NOMO-1 (cell line): ENCODE measurements at regions not wholly inside any gene's neighbourhood (a gene's known extent, or its start where the extent isn't known, plus 50 kb on each side); places are given as distances from the start of the nearest gene placed in this dataset.
"Not testable (repeated sequence)": the region's sequence is repeated elsewhere in the genome, so short reads cannot be mapped to it uniquely, and the experiment has no call there.

ENCODE experiments used
- DNase-seq, 2 experiments: peaks; one replicate each; lab custom pipeline; 2025; ENCODE audit not compliant: unreplicated experiment in 2 of 2; lab: John Stamatoyannopoulos, UW

- DNase-seq: no peak
Observed at GRCh38 chr13:89402211-89402610, 1731.0 kb downstream of the SLITRK5 start.

GRCh38 chr13:89406096-89406495 lies 1734.9 kb downstream of the SLITRK5 start:
- not testable (repeated sequence) for DNase-seq

GRCh38 chr13:89407357-89407756 lies 1736.2 kb downstream of the SLITRK5 start:
- no peak for DNase-seq

GRCh38 chr13:89432997-89433396 lies 1761.8 kb downstream of the SLITRK5 start:
- DNase-seq: no peak

GRCh38 chr13:89434624-89435023 lies 1763.5 kb downstream of the SLITRK5 start:
- not testable (repeated sequence) for DNase-seq

GRCh38 chr13:89454681-89455080 lies 1783.5 kb downstream of the SLITRK5 start:
- DNase-seq: no peak

GRCh38 chr13:89455225-89455624 lies 1784.1 kb downstream of the SLITRK5 start:
- DNase-seq: no peak

- no peak for DNase-seq
Observed at GRCh38 chr13:89455741-89456140, 1784.6 kb downstream of the SLITRK5 start.

- DNase-seq: no peak
Observed at GRCh38 chr13:89457977-89458376, 1786.8 kb downstream of the SLITRK5 start.

- DNase-seq: no peak
Observed at GRCh38 chr13:89458456-89458855, 1787.3 kb downstream of the SLITRK5 start.

- DNase-seq: not testable (repeated sequence)
Observed at GRCh38 chr13:89460895-89461294, 1789.7 kb downstream of the SLITRK5 start.

- no peak for DNase-seq
Observed at GRCh38 chr13:89465366-89465765, 1794.2 kb downstream of the SLITRK5 start.

- no peak for DNase-seq
Observed at GRCh38 chr13:89468081-89468480, 1796.9 kb downstream of the SLITRK5 start.

- DNase-seq: no peak
Observed at GRCh38 chr13:89470901-89471300, 1799.7 kb downstream of the SLITRK5 start.

- DNase-seq: no peak
Observed at GRCh38 chr13:89474432-89474831, 1803.3 kb downstream of the SLITRK5 start.

GRCh38 chr13:89486065-89486464 lies 1814.9 kb downstream of the SLITRK5 start:
- no peak for DNase-seq

GRCh38 chr13:89486709-89487108 lies 1815.5 kb downstream of the SLITRK5 start:
- DNase-seq: no peak

GRCh38 chr13:89490661-89491060 lies 1819.5 kb downstream of the SLITRK5 start:
- no peak for DNase-seq

- no peak for DNase-seq
Observed at GRCh38 chr13:89496478-89496877, 1825.3 kb downstream of the SLITRK5 start.

GRCh38 chr13:89497658-89498057 lies 1826.5 kb downstream of the SLITRK5 start:
- no peak for DNase-seq

- DNase-seq: no peak
Observed at GRCh38 chr13:89502286-89502685, 1831.1 kb downstream of the SLITRK5 start.

- no peak for DNase-seq
Observed at GRCh38 chr13:89514534-89515312, 1832.8 kb upstream of the MIR17HG start.

- no peak for DNase-seq
Observed at GRCh38 chr13:89515948-89516347, 1831.5 kb upstream of the MIR17HG start.
